Mesodermal cell (in vitro differentiated cells): ENCODE measurements at regions not wholly inside any gene's neighbourhood (a gene's known extent, or its start where the extent isn't known, plus 50 kb on each side); places are given as distances from the start of the nearest gene placed in this dataset.

Experiments
- H3K27ac ChIP-seq: 2 replicates; pipeline ENCODE4 v1.7.0; 2013; ENCODE audit warnings: mild to moderate bottlenecking, low read depth, low read length, moderate library complexity; ENCODE audit not compliant: severe bottlenecking
- H3K36me3 ChIP-seq: 2 replicates; pipeline ENCODE4 v1.7.1; 2013; ENCODE audit warnings: mild to moderate bottlenecking, low read length, moderate library complexity; ENCODE audit not compliant: control insufficient read depth, insufficient read depth
- H3K4me1 ChIP-seq: one replicate; pipeline ENCODE4 v1.7.1; 2013; ENCODE audit warnings: mild to moderate bottlenecking, low read length; ENCODE audit not compliant: insufficient read depth, control insufficient read depth, poor library complexity, severe bottlenecking
- H3K4me3 ChIP-seq: 2 replicates; pipeline ENCODE4 v1.7.0; 2013; ENCODE audit warnings: low read length, control low read depth, mild to moderate bottlenecking; ENCODE audit not compliant: insufficient read depth, poor library complexity, severe bottlenecking; ENCODE audit errors: extremely low read depth
- H3K9me3 ChIP-seq: 2 replicates; pipeline ENCODE4 v1.7.1; 2013; ENCODE audit warnings: mild to moderate bottlenecking, low read length, moderate library complexity; ENCODE audit not compliant: control insufficient read depth
- WGBS, 2 experiments: methylation state at CpG; one replicate each; pipeline ENCODE4 v1.1.5; 2013; ENCODE audit warnings: missing lambda C conversion rate in 2 of 2; ENCODE audit not compliant: insufficient coverage in 2 of 2; 5-methylcytosine and 5-hydroxymethylcytosine counted together

DNA sequence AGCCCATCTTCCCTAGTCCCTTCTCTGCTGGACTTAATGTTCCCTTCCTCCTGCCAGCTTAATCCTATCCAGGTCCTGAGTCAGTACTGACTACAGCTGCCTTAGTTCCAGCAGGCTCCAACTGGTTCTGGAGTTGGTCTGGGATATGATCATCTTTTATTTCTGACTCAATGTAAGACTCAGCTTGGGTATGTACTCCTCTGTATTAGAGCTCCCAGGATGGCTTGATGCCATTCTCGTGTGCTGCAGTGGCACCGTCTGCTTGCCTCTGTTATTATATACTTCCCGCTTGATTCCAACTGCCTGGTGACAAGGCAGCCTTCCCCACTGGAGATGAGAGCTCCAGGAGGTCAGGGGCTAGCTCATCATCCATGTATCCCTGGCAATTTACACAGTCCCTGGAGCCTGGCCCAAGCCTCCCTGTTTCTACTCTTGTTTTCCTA, 164.4 kb upstream of the DPT start:
- H3K4me1 ChIP-seq: no peaks in the 10 kb centered on the region
- no peaks in the 10 kb centered on the region for H3K36me3 ChIP-seq
- 90 to 95% methylated on average over 3 of the region's 3 CpGs for WGBS, 2 experiments
- no peak overlapping the region for H3K4me3 ChIP-seq
- peaks cover 3% of the 10 kb centered on the region for H3K9me3 ChIP-seq
- no peak overlapping the region for H3K27ac ChIP-seq

- no peaks in the 10 kb centered on the region for H3K36me3 ChIP-seq
- 92% methylated on average over 1 of the region's 4 CpGs; no CpG with 5 or more reads in 1 of the 2 experiments for WGBS, 2 experiments
- peaks cover 4% of the 10 kb centered on the region for H3K4me1 ChIP-seq
- no peak overlapping the region for H3K27ac ChIP-seq
- H3K9me3 ChIP-seq: no peaks in the 10 kb centered on the region
- no peak overlapping the region for H3K4me3 ChIP-seq
These were observed 165.4 kb upstream of the DPT start for GRCh38 chr1:168894397-168894903.

GRCh38 chr1:168897249-168897648, 168.2 kb upstream of the DPT start:
- H3K27ac ChIP-seq: no peak overlapping the region
- no peaks in the 10 kb centered on the region for H3K9me3 ChIP-seq
- no peaks in the 10 kb centered on the region for H3K36me3 ChIP-seq
- H3K4me3 ChIP-seq: no peak overlapping the region
- WGBS, 2 experiments: 87 to 95% methylated on average over 2 of the region's 2 CpGs
- peaks cover 4% of the 10 kb centered on the region for H3K4me1 ChIP-seq

- Histone ChIP-seq H3K36me3 (no peaks in the 10 kb centered on the region), H3K4me3 (no peak overlapping the region), H3K4me1 (peaks cover 4% of the 10 kb centered on the region), H3K27ac (no peak overlapping the region), H3K9me3 (no peaks in the 10 kb centered on the region)
- WGBS, 2 experiments: 86 to 94% methylated on average over 1 to 2 of the region's 2 CpGs
These were observed 174.3 kb upstream of the DPT start for GRCh38 chr1:168903237-168903830.

GRCh38 chr1:168905633-168906032, 176.6 kb upstream of the DPT start:
- H3K36me3 ChIP-seq: no peaks in the 10 kb centered on the region
- WGBS, 2 experiments: 100% methylated on average over 1 of the region's 2 CpGs; no CpG with 5 or more reads in 1 of the 2 experiments
- H3K9me3 ChIP-seq: no peaks in the 10 kb centered on the region
- no peaks in the 10 kb centered on the region for H3K4me1 ChIP-seq
- H3K4me3 ChIP-seq: no peak overlapping the region
- H3K27ac ChIP-seq: no peak overlapping the region

DNA sequence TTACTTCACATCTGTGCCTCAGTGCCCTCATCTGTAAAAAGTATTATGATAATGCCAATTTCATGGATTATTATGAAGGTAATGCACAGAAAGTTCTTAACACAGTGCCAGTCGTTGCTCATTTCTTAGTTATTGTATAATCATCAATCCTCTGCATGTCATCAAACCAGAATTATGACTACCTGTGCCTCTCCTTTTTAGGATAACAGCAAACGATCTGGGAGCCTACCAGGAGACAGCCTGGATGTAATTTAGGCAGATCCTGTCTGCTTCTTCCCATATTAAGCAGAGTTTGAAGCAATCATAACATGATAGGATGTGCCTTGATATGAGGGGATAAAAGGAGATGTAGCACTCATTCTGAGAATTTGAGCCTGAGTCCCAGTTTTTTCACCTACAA, 177.4 kb upstream of the DPT start:
- Histone ChIP-seq H3K36me3 (no peaks in the 10 kb centered on the region), H3K4me1 (no peaks in the 10 kb centered on the region), H3K27ac (no peak overlapping the region), H3K4me3 (no peak overlapping the region), H3K9me3 (no peaks in the 10 kb centered on the region)
- WGBS, 2 experiments: 78 to 88% methylated on average over 1 of the region's 2 CpGs

DNA sequence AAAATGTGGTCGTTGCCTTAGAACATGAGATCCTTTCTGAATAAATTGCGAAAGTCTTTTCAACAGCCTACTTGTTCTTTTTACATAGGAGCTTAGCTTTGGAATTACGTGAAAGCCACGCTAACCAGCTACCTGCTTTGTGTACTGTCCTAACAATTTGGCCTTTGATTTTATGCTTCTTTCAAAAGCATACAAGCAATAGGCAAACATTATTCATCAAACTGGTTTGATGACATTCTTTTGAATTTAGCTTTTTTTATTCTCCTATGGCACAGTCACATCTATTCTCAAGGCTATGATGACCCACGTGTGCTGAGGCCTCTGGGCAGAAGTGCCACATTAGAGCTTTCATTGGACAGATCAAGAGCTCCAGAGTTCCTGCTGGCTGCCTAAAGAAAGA, 178.0 kb upstream of the DPT start:
- Histone ChIP-seq H3K4me1 (no peaks in the 10 kb centered on the region), H3K36me3 (no peaks in the 10 kb centered on the region), H3K4me3 (no peak overlapping the region), H3K27ac (no peak overlapping the region), H3K9me3 (no peaks in the 10 kb centered on the region)
- 90 to 91% methylated on average over 5 of the region's 5 CpGs for WGBS, 2 experiments

- Histone ChIP-seq H3K4me3 (no peak overlapping the region), H3K36me3 (no peaks in the 10 kb centered on the region), H3K4me1 (no peaks in the 10 kb centered on the region), H3K9me3 (no peaks in the 10 kb centered on the region), H3K27ac (no peak overlapping the region)
These were observed 178.9 kb upstream of the DPT start for GRCh38 chr1:168907786-168908348.

DNA sequence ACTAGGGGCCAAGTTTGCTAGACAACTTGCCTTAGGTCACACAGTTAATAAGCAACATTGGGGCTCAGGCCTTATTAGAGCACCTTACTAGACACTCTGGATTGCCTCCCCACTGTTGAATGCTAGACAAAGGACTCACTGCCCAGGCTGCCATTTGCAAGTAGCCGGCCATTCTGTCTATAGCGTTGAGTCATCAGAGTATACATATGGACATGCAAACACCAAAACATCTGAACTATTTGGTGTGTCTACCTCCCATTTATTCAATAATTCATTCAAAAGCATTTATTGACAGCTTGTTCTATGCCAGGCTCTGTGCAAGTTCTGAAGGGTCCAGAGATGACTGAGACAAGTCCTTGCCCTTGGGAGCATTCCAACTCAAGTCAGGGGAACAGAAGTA, 181.4 kb upstream of the DPT start:
- Histone ChIP-seq H3K9me3 (no peaks in the 10 kb centered on the region), H3K4me1 (no peaks in the 10 kb centered on the region), H3K4me3 (no peak overlapping the region), H3K27ac (no peak overlapping the region), H3K36me3 (no peaks in the 10 kb centered on the region)
- 33 to 50% methylated on average over 2 of the region's 2 CpGs for WGBS, 2 experiments

DNA sequence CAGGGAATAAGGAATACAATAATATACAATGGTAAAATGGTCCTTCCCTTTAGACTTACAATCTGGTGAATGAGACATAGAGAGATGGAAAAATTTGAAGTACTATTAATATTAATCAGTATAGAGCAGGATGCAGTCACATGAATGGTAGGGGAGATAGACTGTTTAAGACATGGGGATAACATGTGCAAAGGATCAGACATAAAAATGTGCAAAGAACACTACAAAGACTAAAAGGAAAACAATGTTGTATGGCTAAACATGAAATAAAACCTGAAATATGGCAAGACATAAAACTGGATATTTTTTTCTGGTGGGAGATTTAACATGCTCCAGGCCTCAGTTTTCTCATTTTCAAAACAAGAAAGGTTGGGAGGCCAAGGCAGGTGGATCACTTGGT, 182.4 kb upstream of the DPT start:
- Histone ChIP-seq H3K4me1 (no peaks in the 10 kb centered on the region), H3K9me3 (no peaks in the 10 kb centered on the region), H3K36me3 (no peaks in the 10 kb centered on the region), H3K27ac (no peak overlapping the region), H3K4me3 (no peak overlapping the region)

DNA sequence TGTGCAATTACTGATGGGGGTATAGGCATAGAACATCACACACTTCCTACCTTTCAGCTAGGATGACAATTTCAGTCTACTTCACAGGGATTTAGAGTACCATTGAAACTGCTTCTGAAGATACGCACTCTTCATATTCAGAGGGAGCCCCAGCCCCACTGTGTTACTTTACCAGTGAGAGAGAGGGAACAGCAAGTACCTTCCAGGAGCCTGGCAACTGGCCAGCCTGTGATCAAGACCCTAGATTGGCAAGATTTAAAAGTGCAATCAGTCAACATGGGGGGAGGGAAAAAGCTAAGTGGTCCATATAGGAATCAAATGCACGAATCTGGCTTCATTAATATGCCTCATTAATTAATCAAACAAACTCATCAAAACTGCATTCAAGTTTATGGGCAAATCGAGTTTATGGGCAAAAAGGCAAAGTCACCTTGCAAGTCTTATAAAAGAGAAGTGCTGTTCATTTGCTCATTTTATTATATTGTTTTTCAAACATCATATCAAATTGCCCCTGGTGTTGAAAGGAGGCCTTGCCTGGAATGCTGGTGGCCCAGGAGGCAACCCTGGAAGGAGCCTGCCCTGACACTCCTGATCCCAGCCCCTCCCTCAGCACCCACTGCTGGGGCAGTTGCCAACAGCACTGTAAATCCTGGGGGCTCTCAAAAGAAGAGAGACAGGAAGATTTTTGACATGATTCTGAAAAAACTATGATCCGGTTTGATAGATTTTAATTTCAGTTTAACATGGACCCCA, 184.9 kb upstream of the DPT start:
- Histone ChIP-seq H3K36me3 (no peaks in the 10 kb centered on the region), H3K9me3 (no peaks in the 10 kb centered on the region), H3K4me3 (no peak overlapping the region), H3K27ac (no peak overlapping the region), H3K4me1 (no peaks in the 10 kb centered on the region)
- no CpG with 5 or more reads among the region's 4 CpGs for WGBS, 2 experiments
